Activated T-helper 2 cell treated with anti-CD3 and anti-CD28 coated beads, Interferon-gamma antibody, Interleukin-2, Interleukin-4, amounts not matched to agents 10 μg/mL and 5 μg/mL and 100 μg/mL, durations not matched to agents 14 hours and 24 hours and 36 hours (primary cell): ENCODE measurements at regions not wholly inside any gene's neighbourhood (a gene's known extent, or its start where the extent isn't known, plus 50 kb on each side); places are given as distances from the start of the nearest gene placed in this dataset.
"Not testable (repeated sequence)": the region's sequence is repeated elsewhere in the genome, so short reads cannot be mapped to it uniquely, and the experiment has no call there.

ENCODE experiments used
- DNase-seq: peaks from one replicate; pipeline ENCODE4 v3.0.0; 2021; ENCODE audit warnings: low spot score
- H3K27ac Mint-ChIP-seq: one replicate; pipeline ENCODE4 v1.8.0; 2021; ENCODE audit warnings: mixed read lengths
- H3K27me3 Mint-ChIP-seq: one replicate; pipeline ENCODE4 v1.8.0; 2021; ENCODE audit warnings: low read depth, mixed read lengths
- H3K36me3 Mint-ChIP-seq: one replicate; pipeline ENCODE4 v1.8.0; 2021; ENCODE audit warnings: low read depth, mixed read lengths
- H3K4me1 Mint-ChIP-seq: one replicate; pipeline ENCODE4 v1.8.0; 2021; ENCODE audit warnings: low read depth, mixed read lengths
- H3K4me3 Mint-ChIP-seq: one replicate; pipeline ENCODE4 v1.8.0; 2021; ENCODE audit warnings: low read depth, mild to moderate bottlenecking, moderate library complexity, mixed read lengths
- H3K9me3 Mint-ChIP-seq: one replicate; pipeline ENCODE4 v1.8.0; 2021; ENCODE audit warnings: mixed read lengths
- intact Hi-C: fragments of 100-400 bp; cut with micrococcal nuclease; formaldehyde crosslinking; loops from one replicate; pipeline ENCODE4 v1.15.1; 2023

DNA sequence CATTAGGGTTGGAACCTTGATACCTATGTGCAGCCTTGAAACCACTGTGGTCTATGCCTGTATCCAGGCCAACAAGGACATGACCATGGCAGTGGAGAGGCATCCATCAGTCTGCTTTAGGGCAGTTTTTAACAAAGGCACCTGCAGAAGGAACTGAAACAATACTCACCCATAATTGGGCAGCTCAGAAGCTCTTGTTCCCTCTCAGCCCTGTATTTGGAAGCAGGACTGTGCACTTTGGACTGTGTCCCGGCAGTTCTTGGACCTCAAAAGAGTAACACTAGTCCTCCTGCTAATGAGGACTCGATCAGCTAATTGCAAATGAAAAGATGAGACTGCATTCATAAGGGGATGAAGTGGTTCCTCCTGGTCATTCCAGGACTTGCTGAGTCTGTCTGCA lies 500.2 kb upstream of the TNP1 start:
- no peaks in the 10 kb centered on the region for H3K4me1 Mint-ChIP-seq
- no peak overlapping the region for H3K27ac Mint-ChIP-seq
- DNase-seq = no peak
- intact Hi-C loops = no loop called here
- H3K27me3 Mint-ChIP-seq = no peaks in the 10 kb centered on the region
- no peaks in the 10 kb centered on the region for H3K36me3 Mint-ChIP-seq
- no peaks in the 10 kb centered on the region for H3K9me3 Mint-ChIP-seq
- no peak overlapping the region for H3K4me3 Mint-ChIP-seq

DNA sequence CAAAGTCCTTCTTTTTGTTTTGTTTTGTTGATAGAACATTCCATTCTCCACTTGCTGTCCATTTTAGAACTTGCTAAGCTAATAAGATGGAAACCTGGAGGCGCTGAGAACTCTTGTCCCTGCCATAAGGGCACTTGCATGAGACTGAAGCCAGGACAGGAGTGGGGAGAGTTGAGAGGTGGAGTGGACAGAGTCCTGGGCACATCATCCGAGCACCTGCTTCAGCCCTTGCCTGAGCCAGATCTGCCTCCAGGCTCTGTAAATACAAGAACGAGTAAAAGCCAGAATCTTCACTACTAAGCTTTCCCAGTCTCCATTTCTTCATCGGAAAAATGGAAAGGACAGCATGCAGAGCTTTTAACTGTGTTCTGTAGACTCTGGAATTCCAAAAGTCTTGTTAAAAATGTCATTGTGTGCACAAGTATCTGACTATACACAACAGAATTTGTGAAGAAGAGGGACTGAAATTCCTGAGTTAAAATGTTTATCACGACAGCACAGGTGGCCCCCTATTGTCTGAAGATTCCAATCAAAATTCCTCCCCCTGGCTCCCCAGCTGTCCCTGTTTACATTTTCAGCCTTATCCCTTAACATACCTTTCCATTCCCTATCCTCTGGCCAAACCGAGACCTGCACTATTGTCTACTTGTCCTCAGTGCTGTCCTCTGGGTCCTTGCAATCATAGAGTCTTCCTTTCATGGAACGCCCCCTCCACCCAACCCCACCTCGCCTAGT lies 498.2 kb upstream of the TNP1 start:
- Mint-ChIP-seq H3K4me1 (no peaks in the 10 kb centered on the region), H3K27ac (no peak overlapping the region), H3K27me3 (no peaks in the 10 kb centered on the region), H3K36me3 (no peaks in the 10 kb centered on the region), H3K9me3 (no peaks in the 10 kb centered on the region), H3K4me3 (no peak overlapping the region)
- no peak for DNase-seq
- intact Hi-C loops = no loop called here

DNA sequence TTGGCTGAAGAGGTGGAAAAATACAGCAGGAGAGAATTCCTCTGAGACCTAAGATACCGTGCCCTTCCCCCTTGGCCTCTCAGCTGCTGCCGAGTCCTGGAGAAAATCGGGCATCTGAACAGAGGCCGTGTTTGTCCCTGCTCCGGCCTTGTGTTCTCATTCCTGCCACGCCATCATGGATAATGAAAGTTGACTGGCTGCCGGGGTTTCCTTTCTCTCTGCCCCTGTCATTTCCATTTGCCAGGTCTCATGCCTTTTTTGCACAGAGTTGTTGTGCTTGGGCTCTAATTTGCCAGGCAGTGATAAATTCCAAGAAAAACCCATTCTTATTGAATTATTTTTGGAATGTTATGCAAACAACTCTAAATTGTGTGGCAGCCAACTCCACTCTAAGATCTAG lies 496.9 kb upstream of the TNP1 start:
- no peaks in the 10 kb centered on the region for H3K36me3 Mint-ChIP-seq
- no peak overlapping the region for H3K4me3 Mint-ChIP-seq
- H3K27ac Mint-ChIP-seq = no peak overlapping the region
- DNase-seq = no peak
- no peaks in the 10 kb centered on the region for H3K9me3 Mint-ChIP-seq
- no peaks in the 10 kb centered on the region for H3K4me1 Mint-ChIP-seq
- intact Hi-C loops = no loop called here
- no peaks in the 10 kb centered on the region for H3K27me3 Mint-ChIP-seq

DNA sequence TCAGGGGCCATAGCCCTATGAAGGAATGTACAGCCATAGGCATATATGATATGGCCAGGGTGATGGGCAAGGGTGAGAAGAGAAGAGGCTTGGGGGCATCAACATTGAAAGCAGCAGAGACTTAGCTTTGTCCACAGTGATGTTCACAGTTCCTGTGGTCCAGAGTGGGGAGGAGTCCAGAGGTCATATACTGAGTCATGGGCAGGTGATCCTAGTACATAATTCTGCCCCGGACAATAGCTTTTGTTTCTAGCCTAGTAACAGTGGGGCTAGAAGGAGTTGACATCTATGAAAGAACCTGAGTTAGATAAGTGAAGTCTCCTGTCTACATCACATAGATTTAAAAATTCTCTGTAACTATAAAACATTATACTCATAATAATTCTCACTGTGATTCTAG lies 496.3 kb upstream of the TNP1 start:
- DNase-seq = no peak
- Mint-ChIP-seq H3K4me1 (no peaks in the 10 kb centered on the region), H3K27me3 (no peaks in the 10 kb centered on the region), H3K36me3 (no peaks in the 10 kb centered on the region), H3K27ac (no peak overlapping the region), H3K4me3 (no peak overlapping the region), H3K9me3 (no peaks in the 10 kb centered on the region)
- intact Hi-C loops = no loop called here

DNA sequence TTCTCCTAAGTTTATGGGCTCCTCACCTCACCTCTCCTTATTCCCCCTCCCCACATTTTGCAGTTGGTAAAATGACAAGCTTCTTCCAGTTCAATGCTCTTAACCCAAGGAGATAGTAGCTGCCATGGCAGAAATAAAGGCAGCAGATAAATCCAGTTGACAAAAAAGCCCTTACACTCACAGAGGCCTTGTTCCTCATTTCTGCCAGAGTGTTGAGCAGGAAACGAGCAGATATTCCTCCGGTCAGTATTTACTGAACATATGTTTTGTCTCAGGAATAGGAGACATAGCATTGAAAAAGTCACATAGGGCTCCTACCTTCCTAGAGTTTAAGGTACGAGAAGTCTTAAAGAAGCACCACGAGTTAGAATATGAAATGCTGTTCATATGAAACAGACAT lies 493.7 kb upstream of the TNP1 start:
- no peaks in the 10 kb centered on the region for H3K4me1 Mint-ChIP-seq
- H3K27ac Mint-ChIP-seq = no peak overlapping the region
- H3K9me3 Mint-ChIP-seq = peaks cover 14% of the 10 kb centered on the region
- peaks cover 4% of the 10 kb centered on the region for H3K27me3 Mint-ChIP-seq
- DNase-seq = no peak
- intact Hi-C loops = no loop called here
- no peaks in the 10 kb centered on the region for H3K36me3 Mint-ChIP-seq
- no peak overlapping the region for H3K4me3 Mint-ChIP-seq

DNA sequence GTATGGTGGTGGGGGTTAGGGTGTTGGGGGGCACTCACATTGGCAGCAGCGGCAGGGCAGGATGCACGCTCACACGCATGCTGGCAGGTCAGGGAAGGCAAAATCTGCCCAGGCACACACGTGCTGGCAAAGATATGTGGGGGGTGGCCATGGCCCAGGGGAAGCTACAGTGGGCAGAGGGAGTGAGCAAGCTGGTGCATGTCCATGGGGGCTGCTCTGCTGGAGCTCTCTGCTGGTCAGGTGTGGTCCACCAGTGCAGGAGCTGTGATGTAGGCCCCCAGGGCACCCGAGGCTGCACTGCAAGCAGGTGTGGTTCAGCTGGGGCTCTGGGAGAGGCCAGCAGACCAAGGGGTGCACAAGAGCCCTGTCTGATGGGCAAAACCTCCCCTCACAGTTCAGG lies 491.5 kb upstream of the TNP1 start:
- no peaks in the 10 kb centered on the region for H3K4me1 Mint-ChIP-seq
- DNase-seq = no peak
- peaks cover 9% of the 10 kb centered on the region for H3K27me3 Mint-ChIP-seq
- no peak overlapping the region for H3K27ac Mint-ChIP-seq
- peaks cover 17% of the 10 kb centered on the region for H3K9me3 Mint-ChIP-seq
- H3K4me3 Mint-ChIP-seq = no peak overlapping the region
- no peaks in the 10 kb centered on the region for H3K36me3 Mint-ChIP-seq
- intact Hi-C loops = no loop called here

DNA sequence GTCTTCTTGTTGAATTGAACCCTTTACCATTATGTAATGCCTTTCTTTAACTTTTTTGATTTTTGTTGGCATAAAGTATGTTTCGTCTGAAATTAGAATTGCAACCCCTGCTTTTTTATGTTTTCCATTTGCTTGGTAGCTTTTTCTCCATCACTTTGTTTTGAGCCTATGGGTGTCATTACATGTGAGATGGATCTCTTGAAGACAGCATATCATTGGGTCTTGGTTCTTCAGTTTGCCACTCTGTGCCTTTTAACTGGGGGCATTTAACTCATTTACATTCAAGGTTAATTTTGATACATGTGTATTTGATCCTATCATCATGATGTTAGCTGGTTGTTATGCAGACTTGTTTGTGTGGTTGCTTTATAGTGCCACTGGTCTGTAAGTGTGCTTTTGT lies 489.4 kb upstream of the TNP1 start:
- intact Hi-C loops = no loop called here
- Mint-ChIP-seq H3K27me3 (peaks cover 9% of the 10 kb centered on the region), H3K27ac (no peak overlapping the region), H3K36me3 (no peaks in the 10 kb centered on the region), H3K9me3 (peaks cover 17% of the 10 kb centered on the region), H3K4me1 (no peaks in the 10 kb centered on the region), H3K4me3 (no peak overlapping the region)
- no peak for DNase-seq

DNA sequence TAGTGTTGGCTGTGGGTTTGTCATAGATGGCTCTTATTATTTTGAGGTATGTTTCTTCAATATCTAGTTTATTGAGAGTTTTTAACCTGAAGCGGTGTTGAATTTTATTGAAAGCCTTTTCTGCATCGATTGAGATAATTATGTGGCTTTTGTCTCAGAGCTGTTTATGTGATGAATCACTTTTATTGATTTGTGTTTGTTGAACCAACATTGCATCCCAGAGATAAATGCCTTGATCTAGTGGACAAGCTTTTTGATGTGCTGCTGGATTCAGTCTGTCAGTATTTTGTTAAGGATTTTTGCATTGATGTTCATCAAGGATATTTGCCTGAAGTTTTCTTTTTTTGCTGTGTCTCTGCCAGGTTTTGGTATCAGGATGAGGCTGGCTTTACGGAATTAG lies 487.8 kb upstream of the TNP1 start:
- intact Hi-C loops, H3K27me3 Mint-ChIP-seq, H3K36me3 Mint-ChIP-seq, H3K27ac Mint-ChIP-seq, H3K4me3 Mint-ChIP-seq, DNase-seq, H3K4me1 Mint-ChIP-seq: not testable (repeated sequence)
- H3K9me3 Mint-ChIP-seq = peaks cover 17% of the 10 kb centered on the region

DNA sequence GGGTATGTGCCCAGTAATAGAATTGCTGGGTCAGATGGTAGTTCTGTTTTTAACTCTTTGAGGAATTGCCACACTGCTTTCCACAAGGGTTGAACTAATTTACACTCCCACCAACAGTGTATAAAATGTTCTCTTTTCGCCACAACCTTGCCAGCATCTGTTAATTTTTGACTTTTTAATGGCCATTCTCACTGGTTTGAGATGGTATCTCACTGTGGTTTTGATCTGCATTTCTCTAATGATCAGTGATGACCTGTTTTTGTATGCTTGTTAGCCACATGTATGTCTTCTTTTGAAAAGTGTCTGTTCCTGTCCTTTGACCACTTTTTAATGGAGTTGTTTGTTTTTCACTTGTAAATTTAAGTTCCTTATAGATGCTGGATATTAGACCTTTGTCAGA lies 486.2 kb upstream of the TNP1 start:
- DNase-seq, H3K4me1 Mint-ChIP-seq, intact Hi-C loops, H3K4me3 Mint-ChIP-seq, H3K36me3 Mint-ChIP-seq, H3K27ac Mint-ChIP-seq: not testable (repeated sequence)
- Mint-ChIP-seq H3K27me3 (peaks cover 10% of the 10 kb centered on the region), H3K9me3 (peaks cover 17% of the 10 kb centered on the region)

DNA sequence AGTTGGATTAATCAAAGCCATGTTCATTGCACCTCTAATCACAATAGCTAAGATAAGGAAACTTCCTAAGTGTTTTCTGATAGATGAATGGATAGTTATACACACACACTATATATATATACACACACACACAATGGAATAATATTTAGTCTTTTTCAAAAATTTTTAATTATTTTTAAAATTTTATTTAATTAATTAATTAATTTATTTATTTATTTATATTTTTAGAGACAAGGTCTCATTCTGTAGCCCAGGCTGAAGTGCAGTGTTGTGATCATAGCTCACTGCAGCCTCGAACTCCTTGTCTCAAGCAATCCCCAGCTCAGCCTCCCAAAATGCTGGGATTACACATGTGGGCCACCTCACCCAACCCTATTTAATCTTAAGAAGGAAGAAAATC lies 481.0 kb upstream of the TNP1 start:
- Mint-ChIP-seq H3K9me3 (no peaks in the 10 kb centered on the region), H3K27me3 (peaks cover 4% of the 10 kb centered on the region), H3K36me3 (no peaks in the 10 kb centered on the region), H3K4me3 (no peak overlapping the region), H3K4me1 (no peaks in the 10 kb centered on the region), H3K27ac (no peak overlapping the region)
- intact Hi-C loops = no loop called here
- DNase-seq = no peak

DNA sequence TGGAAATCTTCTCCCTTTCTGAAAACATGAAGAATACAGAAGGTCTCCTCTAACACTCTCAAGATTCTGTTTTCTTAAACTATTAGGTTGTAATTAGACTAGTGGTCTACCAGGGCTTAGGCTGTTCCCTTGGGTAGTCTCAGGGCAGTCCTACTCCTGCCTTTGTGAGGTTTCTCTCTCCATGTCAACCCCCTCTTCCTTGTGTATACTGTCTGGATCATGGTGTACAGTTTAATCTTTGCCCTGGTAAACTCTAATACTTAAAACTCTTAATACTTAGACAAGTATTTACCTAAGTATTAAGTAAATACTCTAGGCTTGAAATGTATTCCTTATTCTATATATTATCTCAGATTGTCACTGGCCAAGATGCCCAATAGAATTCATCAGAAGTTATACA lies 480.3 kb upstream of the TNP1 start:
- Mint-ChIP-seq H3K27ac (no peak overlapping the region), H3K4me1 (no peaks in the 10 kb centered on the region), H3K27me3 (peaks cover 4% of the 10 kb centered on the region), H3K4me3 (no peak overlapping the region), H3K36me3 (no peaks in the 10 kb centered on the region), H3K9me3 (no peaks in the 10 kb centered on the region)
- intact Hi-C loops = no loop called here
- no peak for DNase-seq

DNA sequence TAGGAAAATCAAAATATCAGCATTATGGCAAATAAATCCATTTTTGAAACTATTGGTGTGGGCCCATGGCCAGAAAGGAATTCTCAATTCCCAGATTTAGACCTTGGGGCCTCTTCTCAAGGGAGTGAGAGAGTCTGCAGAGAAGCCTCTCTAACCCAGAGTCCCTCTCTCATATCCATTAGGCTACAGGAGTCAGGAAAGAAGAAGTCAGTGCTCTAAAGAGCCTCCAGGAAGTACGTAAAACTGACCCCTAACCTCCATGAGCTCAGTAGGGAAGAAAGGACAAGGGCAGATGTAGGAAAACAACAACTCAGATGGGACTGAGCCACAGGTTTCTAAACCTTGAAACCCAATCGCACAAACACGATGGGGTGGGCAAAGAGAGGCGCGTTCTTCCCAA lies 479.9 kb upstream of the TNP1 start:
- intact Hi-C loops = no loop called here
- Mint-ChIP-seq H3K27me3 (peaks cover 4% of the 10 kb centered on the region), H3K9me3 (no peaks in the 10 kb centered on the region), H3K36me3 (no peaks in the 10 kb centered on the region), H3K27ac (no peak overlapping the region), H3K4me1 (no peaks in the 10 kb centered on the region), H3K4me3 (no peak overlapping the region)
- DNase-seq = no peak

DNA sequence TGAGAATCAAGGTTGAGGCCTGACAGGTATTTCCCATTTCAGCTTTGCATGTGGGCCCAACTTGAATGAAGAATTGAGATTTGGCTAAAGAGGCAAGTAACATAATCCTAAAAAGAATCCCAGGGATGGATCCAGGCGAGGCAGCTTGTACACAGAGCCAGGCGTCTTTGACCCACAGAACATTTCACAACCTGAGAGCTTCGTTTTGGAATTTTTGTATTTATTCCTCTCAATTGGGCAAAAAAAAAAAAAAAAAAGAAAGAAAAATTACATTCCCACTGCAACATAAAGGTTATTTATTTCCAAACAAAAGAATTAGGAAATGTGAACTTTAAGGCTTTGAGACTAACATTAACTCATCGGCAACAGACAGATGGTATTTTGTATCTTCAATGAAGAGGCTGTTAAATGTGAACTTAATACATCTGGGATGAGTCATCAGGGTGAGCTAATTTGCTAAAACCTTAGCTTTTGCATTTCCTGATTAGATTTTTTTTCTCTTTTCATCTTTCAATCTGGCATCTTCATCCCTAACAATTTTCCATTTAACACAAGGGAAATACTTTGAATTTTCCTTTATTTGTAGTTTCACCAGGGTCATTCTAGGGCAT lies 478.5 kb upstream of the TNP1 start:
- H3K27ac Mint-ChIP-seq = no peak overlapping the region
- H3K4me3 Mint-ChIP-seq = no peak overlapping the region
- peaks cover 4% of the 10 kb centered on the region for H3K27me3 Mint-ChIP-seq
- intact Hi-C loops = no loop called here
- DNase-seq = no peak
- no peaks in the 10 kb centered on the region for H3K36me3 Mint-ChIP-seq
- no peaks in the 10 kb centered on the region for H3K9me3 Mint-ChIP-seq
- no peaks in the 10 kb centered on the region for H3K4me1 Mint-ChIP-seq

DNA sequence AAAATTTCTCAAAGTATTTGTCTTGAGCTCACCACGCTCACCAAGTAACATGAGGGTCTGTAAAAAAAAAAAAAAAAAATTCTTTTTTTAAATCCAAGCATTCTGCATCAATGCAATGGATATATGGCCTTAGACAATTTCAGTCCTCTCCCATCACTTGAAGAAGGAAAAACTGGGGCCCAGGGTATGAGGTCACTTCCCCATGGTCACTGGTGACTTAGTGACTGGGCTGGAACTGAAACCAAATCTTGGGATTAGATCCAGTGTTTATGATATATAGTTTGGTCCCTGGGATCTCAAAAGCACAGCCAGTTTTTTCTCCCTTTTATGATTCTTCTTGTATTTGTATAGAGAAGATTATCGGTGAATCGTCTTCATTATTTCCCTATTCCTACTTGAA lies 477.9 kb upstream of the TNP1 start:
- no peaks in the 10 kb centered on the region for H3K36me3 Mint-ChIP-seq
- DNase-seq = no peak
- intact Hi-C loops = no loop called here
- no peaks in the 10 kb centered on the region for H3K9me3 Mint-ChIP-seq
- H3K27ac Mint-ChIP-seq = no peak overlapping the region
- H3K4me3 Mint-ChIP-seq = no peak overlapping the region
- H3K4me1 Mint-ChIP-seq = no peaks in the 10 kb centered on the region
- H3K27me3 Mint-ChIP-seq = peaks cover 4% of the 10 kb centered on the region
